CD14-positive monocyte (primary cell): ENCODE measurements at regions not wholly inside any gene's neighbourhood (a gene's known extent, or its start where the extent isn't known, plus 50 kb on each side); places are given as distances from the start of the nearest gene placed in this dataset.

Experiments used
- DNase-seq, 3 donors: peaks; one replicate each; pipeline ENCODE4 v3.0.0-alpha.2; 2011 to 2022
- H2AFZ ChIP-seq: 2 replicates; pipeline ENCODE4 v1.6.0; 2012; ENCODE audit warnings: mild to moderate bottlenecking, low read depth, low read length, inconsistent platforms; ENCODE audit not compliant: insufficient read depth, poor library complexity, severe bottlenecking
- H3K27ac ChIP-seq, 2 donors: 1 replicate in 1 of 2; 2 replicates in 1 of 2; pipeline ENCODE4 v1.5.1; 2012 to 2013; ENCODE audit warnings: low read length in 2 of 2, control low read depth in 1 of 2, inconsistent platforms in 1 of 2, low read depth in 1 of 2, mild to moderate bottlenecking in 1 of 2
- H3K27me3 ChIP-seq, 2 donors: one replicate each; pipeline versions ENCODE4 v1.6.0 to v1.6.1; 2011 to 2013; ENCODE audit warnings: low read length in 2 of 2; ENCODE audit not compliant: control insufficient read depth in 2 of 2, insufficient read depth in 2 of 2
- H3K36me3 ChIP-seq, 2 donors: replicated peaks in 1 of 2; 1 replicate in 1 of 2; 2 replicates in 1 of 2; pipeline versions ENCODE4 v1.5.1 to v1.6.1; 2012 to 2013; ENCODE audit warnings: low read length in 2 of 2, control low read depth in 1 of 2, inconsistent platforms in 1 of 2, mild to moderate bottlenecking in 1 of 2; ENCODE audit not compliant: insufficient read depth in 2 of 2, control insufficient read depth in 1 of 2
- H3K4me1 ChIP-seq, 2 donors: 1 replicate in 1 of 2; 2 replicates in 1 of 2; pipeline versions ENCODE4 v1.5.1 to v1.6.1; 2012 to 2013; ENCODE audit warnings: low read length in 2 of 2, control low read depth in 1 of 2, inconsistent platforms in 1 of 2, mild to moderate bottlenecking in 1 of 2, moderate library complexity in 1 of 2; ENCODE audit not compliant: insufficient read depth in 2 of 2, control insufficient read depth in 1 of 2
- H3K4me2 ChIP-seq: replicated peaks from 2 replicates; pipeline ENCODE3; 2012; ENCODE audit warnings: low read length, moderate library complexity, mild to moderate bottlenecking; ENCODE audit not compliant: poor library complexity, severe bottlenecking; ENCODE audit errors: extremely low read depth
- H3K4me3 ChIP-seq, 3 experiments: fragments of 200-600 bp in 1 of 3; sonication (generic) in 1 of 3; replicated peaks in 1 of 3; 1 replicate in 2 of 3; 2 replicates in 1 of 3; pipeline ENCODE4 v1.5.1; 2011 to 2013; ENCODE audit warnings: low read length in 3 of 3, mild to moderate bottlenecking in 3 of 3, control low read depth in 2 of 3, low read depth in 2 of 3, inconsistent platforms in 1 of 3, moderate library complexity in 1 of 3
- H3K79me2 ChIP-seq: 2 replicates; pipeline ENCODE4 v1.6.0; 2012; ENCODE audit warnings: mild to moderate bottlenecking, control low read depth, inconsistent platforms, low read length, moderate library complexity; ENCODE audit not compliant: insufficient read depth
- H3K9ac ChIP-seq: 2 replicates; pipeline ENCODE4 v1.6.0; 2017; ENCODE audit warnings: low read length, mild to moderate bottlenecking; ENCODE audit not compliant: insufficient read depth, poor library complexity, severe bottlenecking
- H3K9me3 ChIP-seq, 2 donors: replicated peaks in 1 of 2; 1 replicate in 1 of 2; 2 replicates in 1 of 2; pipeline versions ENCODE4 v1.5.1 to v1.6.1; 2012 to 2013; ENCODE audit warnings: low read length in 2 of 2, control low read depth in 1 of 2; ENCODE audit not compliant: control insufficient read depth in 1 of 2, insufficient read depth in 1 of 2
- H4K20me1 ChIP-seq: 2 replicates; pipeline ENCODE4 v1.6.0; 2012; ENCODE audit warnings: mild to moderate bottlenecking, low read length, control low read depth, moderate library complexity; ENCODE audit not compliant: insufficient read depth
- H3K27ac Mint-ChIP-seq, 7 donors: one replicate each; pipeline ENCODE4 v1.8.0; 2020; ENCODE audit warnings: mild to moderate bottlenecking in 7 of 7, mixed read lengths in 7 of 7, moderate library complexity in 6 of 7, inconsistent platforms in 2 of 7
- H3K27me3 Mint-ChIP-seq, 3 donors: one replicate each; pipeline ENCODE4 v1.8.0; 2021 to 2022; ENCODE audit warnings: low read depth in 3 of 3, mild to moderate bottlenecking in 3 of 3, mixed read lengths in 3 of 3, moderate library complexity in 3 of 3, inconsistent platforms in 1 of 3
- H3K36me3 Mint-ChIP-seq, 2 donors: one replicate each; pipeline ENCODE4 v1.8.0; 2020; ENCODE audit warnings: mixed read lengths in 2 of 2, inconsistent platforms in 1 of 2, mild to moderate bottlenecking in 1 of 2
- H3K4me1 Mint-ChIP-seq: one replicate; pipeline ENCODE4 v1.8.0; 2020; ENCODE audit warnings: mild to moderate bottlenecking, mixed read lengths
- H3K4me3 Mint-ChIP-seq, 2 donors: one replicate each; pipeline ENCODE4 v1.8.0; 2020; ENCODE audit warnings: mild to moderate bottlenecking in 2 of 2, mixed read lengths in 2 of 2, moderate library complexity in 1 of 2
- H3K9me3 Mint-ChIP-seq, 7 donors: one replicate each; pipeline ENCODE4 v1.8.0; 2020 to 2022; ENCODE audit warnings: mixed read lengths in 7 of 7, mild to moderate bottlenecking in 6 of 7, moderate library complexity in 6 of 7, inconsistent platforms in 2 of 7
- CTCF ChIP-seq: fragments of 200-600 bp; IDR thresholded peaks from one replicate; pipeline ENCODE4 v1.8.0; 2022; ENCODE audit warnings: antibody characterized with exemption, mild to moderate bottlenecking
- WGBS: methylation state at CpG from one replicate; pipeline ENCODE4 v1.1.5; 2013; ENCODE audit warnings: missing lambda C conversion rate; ENCODE audit not compliant: insufficient coverage; 5-methylcytosine and 5-hydroxymethylcytosine counted together
- intact Hi-C, 2 donors: fragments of 100-400 bp; cut with micrococcal nuclease; formaldehyde crosslinking; loops; one replicate each; pipeline versions ENCODE4 v1.15.0 to v1.15.1; 2023

- H3K27me3 ChIP-seq = no peaks in the 10 kb centered on the region
- H3K27me3 Mint-ChIP-seq = peaks cover 0 to 5% (median 2%) of the 10 kb centered on the region in 3 donors
- no peak overlapping the region for H3K27ac ChIP-seq
- H3K9ac ChIP-seq = no peak overlapping the region
- peak overlapping the region in 1 of 7 donors; percentile 3 for H3K27ac Mint-ChIP-seq
- intact Hi-C loops = no loop called here
- no peak for TF ChIP-seq CTCF
- WGBS = no CpG with 5 or more reads among the region's 3 CpGs
- H3K9me3 ChIP-seq = peaks cover 0 to 6% of the 10 kb centered on the region in 2 donors
- no peak overlapping the region for H3K4me3 Mint-ChIP-seq
- no peak overlapping the region for H3K4me2 ChIP-seq
- H3K36me3 Mint-ChIP-seq = no peaks in the 10 kb centered on the region
- no peak for DNase-seq
- H2AFZ ChIP-seq = no peak overlapping the region
- H3K4me3 ChIP-seq = no peak overlapping the region
- H3K4me1 ChIP-seq = no peaks in the 10 kb centered on the region
- no peaks in the 10 kb centered on the region for H3K79me2 ChIP-seq
- no peaks in the 10 kb centered on the region for H3K36me3 ChIP-seq
- H4K20me1 ChIP-seq = no peaks in the 10 kb centered on the region
- peaks cover 0 to 11% (median 4%) of the 10 kb centered on the region in 7 donors for H3K9me3 Mint-ChIP-seq
- no peaks in the 10 kb centered on the region for H3K4me1 Mint-ChIP-seq
Measured at GRCh38 chr13:97892717-97893116, 60.8 kb upstream of the IPO5 start.

GRCh38 chr13:97895383-97895782 is 58.1 kb upstream of the IPO5 start:
- no peak for DNase-seq
- no peaks in the 10 kb centered on the region for H3K27me3 ChIP-seq
- intact Hi-C loops = no loop called here
- Mint-ChIP-seq H3K27ac (no peak overlapping the region), H3K36me3 (no peaks in the 10 kb centered on the region), H3K4me1 (no peaks in the 10 kb centered on the region), H3K27me3 (peaks cover 0 to 7% (median 0%) of the 10 kb centered on the region in 3 donors), H3K4me3 (no peak overlapping the region), H3K9me3 (peaks cover 0 to 12% (median 2%) of the 10 kb centered on the region in 7 donors)
- no peak overlapping the region for H3K9ac ChIP-seq
- H4K20me1 ChIP-seq = no peaks in the 10 kb centered on the region
- no peak for TF ChIP-seq CTCF
- H3K27ac ChIP-seq = no peak overlapping the region
- WGBS = no CpG with 5 or more reads among the region's 1 CpG
- no peaks in the 10 kb centered on the region for H3K36me3 ChIP-seq
- no peak overlapping the region for H2AFZ ChIP-seq
- no peak overlapping the region for H3K4me3 ChIP-seq
- no peaks in the 10 kb centered on the region for H3K4me1 ChIP-seq
- H3K9me3 ChIP-seq = peaks cover 0 to 6% of the 10 kb centered on the region in 2 donors
- no peaks in the 10 kb centered on the region for H3K79me2 ChIP-seq
- H3K4me2 ChIP-seq = no peak overlapping the region
